T-helper 17 cell (primary cell): ENCODE measurements at regions not wholly inside any gene's neighbourhood (a gene's known extent, or its start where the extent isn't known, plus 50 kb on each side); places are given as distances from the start of the nearest gene placed in this dataset.
"Not testable (repeated sequence)": the region's sequence is repeated elsewhere in the genome, so short reads cannot be mapped to it uniquely, and the experiment has no call there.

Experiments
- ATAC-seq: fragments of 150-1000 bp; cut with Tn5 transposase; 2 replicates; pipeline ENCODE4 v1.10.0; 2021; ENCODE audit warnings: mild to moderate bottlenecking, moderate library complexity
- DNase-seq, 3 donors: peaks; one replicate each; pipeline versions ENCODE4 v3.0.0 to v3.0.0-alpha.2; 2020 to 2021
- H3K9me3 ChIP-seq: one replicate; pipeline ENCODE4 v1.7.0; 2013; ENCODE audit warnings: low read length, mild to moderate bottlenecking; ENCODE audit not compliant: control insufficient read depth, poor library complexity, severe bottlenecking
- H3K27ac Mint-ChIP-seq: one replicate; pipeline ENCODE4 v1.8.0; 2022; ENCODE audit warnings: mild to moderate bottlenecking, moderate library complexity, mixed read lengths
- H3K27me3 Mint-ChIP-seq: one replicate; pipeline ENCODE4 v1.8.0; 2022; ENCODE audit warnings: mixed read lengths
- H3K36me3 Mint-ChIP-seq: one replicate; pipeline ENCODE4 v1.8.0; 2022; ENCODE audit warnings: low read depth, mixed read lengths
- H3K4me1 Mint-ChIP-seq: one replicate; pipeline ENCODE4 v1.8.0; 2022; ENCODE audit warnings: mild to moderate bottlenecking, mixed read lengths
- H3K4me3 Mint-ChIP-seq: one replicate; pipeline ENCODE4 v1.8.0; 2022; ENCODE audit warnings: mild to moderate bottlenecking, moderate library complexity, mixed read lengths

DNA sequence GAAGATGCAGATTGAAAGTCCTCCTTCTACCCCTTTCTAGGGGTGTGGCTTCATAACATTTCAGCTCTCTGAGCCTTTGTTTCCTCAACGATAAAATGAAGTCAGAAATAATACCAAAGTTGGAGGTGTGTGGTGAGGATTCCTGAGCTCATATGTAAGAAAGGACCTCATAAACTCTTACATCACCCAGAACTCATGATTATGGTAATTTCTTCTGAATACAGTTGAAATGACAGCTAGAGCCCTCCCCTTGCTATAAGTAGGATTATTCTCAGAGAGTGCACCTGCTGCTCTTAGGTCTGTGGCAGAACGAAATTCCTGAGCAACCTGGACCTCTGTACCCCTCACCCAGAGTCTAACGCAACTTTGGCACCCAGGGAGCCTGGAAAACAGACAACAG is 291.4 kb upstream of the KLF4 start:
- Mint-ChIP-seq H3K4me3 (no peak overlapping the region), H3K27ac (no peak overlapping the region)

GRCh38 chr9:107779731-107780130 is 290.2 kb upstream of the KLF4 start:
- Mint-ChIP-seq H3K4me3 (no peak overlapping the region), H3K27ac (no peak overlapping the region), H3K4me1 (no peaks in the 10 kb centered on the region), H3K36me3 (no peaks in the 10 kb centered on the region), H3K27me3 (no peaks in the 10 kb centered on the region)
- DNase-seq (no peak), ATAC-seq (no peak)
- H3K9me3 ChIP-seq: no peaks in the 10 kb centered on the region

More for the DNA sequence above, 291.4 kb upstream of the KLF4 start:
- no peak for DNase-seq
- H3K36me3 Mint-ChIP-seq: no peaks in the 10 kb centered on the region
- no peaks in the 10 kb centered on the region for H3K9me3 ChIP-seq
- H3K27me3 Mint-ChIP-seq: no peaks in the 10 kb centered on the region
- ATAC-seq: no peak
- no peaks in the 10 kb centered on the region for H3K4me1 Mint-ChIP-seq

- ATAC-seq (no peak), DNase-seq (no peak)
- Mint-ChIP-seq H3K36me3 (no peaks in the 10 kb centered on the region), H3K27ac (no peak overlapping the region), H3K4me3 (no peak overlapping the region), H3K27me3 (no peaks in the 10 kb centered on the region), H3K4me1 (no peaks in the 10 kb centered on the region)
- H3K9me3 ChIP-seq: no peaks in the 10 kb centered on the region
These were observed 289.1 kb upstream of the KLF4 start for GRCh38 chr9:107778661-107779060.

GRCh38 chr9:107774099-107774498 is 284.5 kb upstream of the KLF4 start:
- not testable (repeated sequence) for H3K27ac Mint-ChIP-seq, DNase-seq, ATAC-seq

DNA sequence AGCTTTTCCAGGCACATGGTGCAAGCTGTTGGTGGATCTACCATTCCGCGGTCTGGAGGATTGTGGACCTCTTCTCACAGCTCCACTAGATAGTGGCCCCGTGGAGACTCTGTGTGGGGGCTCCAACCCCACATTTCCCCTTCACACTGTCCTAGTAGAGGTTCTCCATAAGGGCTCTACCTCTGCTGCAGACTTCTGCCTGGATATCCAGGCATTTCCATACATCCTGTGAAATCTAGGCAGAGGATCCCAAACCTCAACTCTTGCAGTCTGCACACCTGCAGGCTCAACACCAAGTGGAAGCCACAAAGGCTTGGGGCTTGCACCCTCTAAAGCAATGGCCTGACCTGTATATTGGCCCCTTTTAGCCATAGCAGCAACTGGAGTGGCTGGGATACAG is 283.4 kb upstream of the KLF4 start:
- H3K27me3 Mint-ChIP-seq: no peaks in the 10 kb centered on the region
- no peaks in the 10 kb centered on the region for H3K4me1 Mint-ChIP-seq

More at GRCh38 chr9:107774099-107774498, 284.5 kb upstream of the KLF4 start:
- not testable (repeated sequence) for H3K27me3 Mint-ChIP-seq, H3K9me3 ChIP-seq, H3K4me1 Mint-ChIP-seq, H3K36me3 Mint-ChIP-seq, H3K4me3 Mint-ChIP-seq

GRCh38 chr9:107770716-107771115 is 281.1 kb upstream of the KLF4 start:
- DNase-seq (no peak), ATAC-seq (no peak)
- H3K27ac Mint-ChIP-seq: no peak overlapping the region
- no peak overlapping the region for H3K4me3 Mint-ChIP-seq
- no peaks in the 10 kb centered on the region for H3K9me3 ChIP-seq
- no peaks in the 10 kb centered on the region for H3K36me3 Mint-ChIP-seq
- H3K27me3 Mint-ChIP-seq: no peaks in the 10 kb centered on the region
- H3K4me1 Mint-ChIP-seq: no peaks in the 10 kb centered on the region

More for the DNA sequence above, 283.4 kb upstream of the KLF4 start:
- no peaks in the 10 kb centered on the region for H3K36me3 Mint-ChIP-seq
- ATAC-seq (no peak), DNase-seq (no peak)
- H3K4me3 Mint-ChIP-seq: no peak overlapping the region
- no peak overlapping the region for H3K27ac Mint-ChIP-seq
- no peaks in the 10 kb centered on the region for H3K9me3 ChIP-seq

DNA sequence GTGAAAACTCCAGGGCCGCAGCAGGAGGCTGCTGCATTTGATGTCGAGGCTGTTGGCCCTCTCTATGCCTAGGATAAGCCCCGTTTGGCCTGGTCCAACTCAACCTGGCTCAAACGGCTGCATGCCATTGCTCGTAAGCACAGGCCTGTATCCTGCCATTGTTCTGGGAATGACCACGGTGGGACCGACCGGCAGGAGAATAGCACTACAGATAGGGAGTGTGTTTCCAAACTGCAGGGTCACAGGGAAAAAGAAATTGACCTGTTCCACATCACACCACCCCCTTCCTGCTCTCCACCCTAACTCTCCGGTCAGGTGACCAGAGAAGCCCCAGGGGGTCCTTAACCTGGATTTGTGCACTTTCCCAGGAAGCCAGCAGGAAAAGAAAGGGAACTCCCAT is 278.7 kb upstream of the KLF4 start:
- Mint-ChIP-seq H3K4me1 (no peaks in the 10 kb centered on the region), H3K4me3 (no peak overlapping the region), H3K36me3 (no peaks in the 10 kb centered on the region), H3K27me3 (no peaks in the 10 kb centered on the region), H3K27ac (no peak overlapping the region)
- no peaks in the 10 kb centered on the region for H3K9me3 ChIP-seq
- no peak for ATAC-seq
- no peak for DNase-seq

DNA sequence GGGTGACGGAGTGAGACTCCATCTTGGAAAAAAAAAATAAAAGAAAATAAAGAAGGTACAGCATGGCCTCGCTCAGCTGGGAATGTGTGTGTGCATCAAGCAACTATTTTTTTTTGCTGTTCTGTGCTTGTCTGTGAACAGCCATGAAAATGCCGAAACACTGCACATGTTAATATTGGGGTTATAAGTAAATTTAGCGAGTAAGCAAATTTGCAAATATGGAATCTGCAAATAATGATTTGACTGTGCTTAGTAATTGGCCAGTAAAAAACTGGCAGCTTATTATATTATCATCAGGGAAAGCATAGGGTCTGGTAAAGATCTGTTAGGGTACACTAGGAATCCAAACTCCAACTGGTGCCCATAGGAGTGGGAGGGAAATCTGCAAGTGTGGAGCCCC is 278.1 kb upstream of the KLF4 start:
- H3K36me3 Mint-ChIP-seq: no peaks in the 10 kb centered on the region
- H3K4me1 Mint-ChIP-seq: no peaks in the 10 kb centered on the region
- no peaks in the 10 kb centered on the region for H3K9me3 ChIP-seq
- ATAC-seq (no peak), DNase-seq (no peak)
- H3K4me3 Mint-ChIP-seq: no peak overlapping the region
- H3K27ac Mint-ChIP-seq: no peak overlapping the region
- no peaks in the 10 kb centered on the region for H3K27me3 Mint-ChIP-seq

DNA sequence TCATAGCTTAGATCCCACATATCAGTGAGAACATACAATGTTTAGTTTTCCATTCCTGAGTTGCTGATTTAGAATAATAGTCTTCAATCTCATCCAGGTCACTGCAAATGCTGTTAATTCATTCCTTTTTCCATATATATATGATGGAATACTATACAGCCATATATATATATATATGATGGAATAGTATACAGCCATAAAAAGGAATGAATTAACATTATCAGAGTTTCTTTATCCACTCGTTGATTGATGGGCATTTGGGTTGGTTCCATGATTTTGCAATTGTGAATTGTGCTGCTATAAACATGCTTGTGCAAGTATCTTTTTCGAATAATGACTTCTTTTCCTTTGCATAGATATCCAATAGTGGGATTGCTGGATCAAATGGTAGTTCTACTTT is 273.9 kb upstream of the KLF4 start:
- H3K4me1 Mint-ChIP-seq, DNase-seq, H3K9me3 ChIP-seq, H3K27me3 Mint-ChIP-seq, H3K27ac Mint-ChIP-seq, H3K36me3 Mint-ChIP-seq, ATAC-seq, H3K4me3 Mint-ChIP-seq: not testable (repeated sequence)

GRCh38 chr9:107761307-107761706 is 271.7 kb upstream of the KLF4 start:
- DNase-seq (no peak), ATAC-seq (no peak)
- H3K4me1 Mint-ChIP-seq: no peaks in the 10 kb centered on the region
- H3K36me3 Mint-ChIP-seq: no peaks in the 10 kb centered on the region
- no peak overlapping the region for H3K4me3 Mint-ChIP-seq
- H3K27me3 Mint-ChIP-seq: no peaks in the 10 kb centered on the region
- H3K9me3 ChIP-seq: no peaks in the 10 kb centered on the region
- no peak overlapping the region for H3K27ac Mint-ChIP-seq

GRCh38 chr9:107760469-107761242 is 271.1 kb upstream of the KLF4 start:
- Mint-ChIP-seq H3K36me3 (no peaks in the 10 kb centered on the region), H3K27ac (no peak overlapping the region), H3K4me1 (no peaks in the 10 kb centered on the region), H3K4me3 (no peak overlapping the region), H3K27me3 (no peaks in the 10 kb centered on the region)
- DNase-seq (no peak), ATAC-seq (no peak)
- no peaks in the 10 kb centered on the region for H3K9me3 ChIP-seq

- Mint-ChIP-seq H3K4me1 (no peaks in the 10 kb centered on the region), H3K36me3 (no peaks in the 10 kb centered on the region), H3K27ac (no peak overlapping the region), H3K27me3 (no peaks in the 10 kb centered on the region), H3K4me3 (no peak overlapping the region)
- H3K9me3 ChIP-seq: no peaks in the 10 kb centered on the region
- DNase-seq (no peak), ATAC-seq (no peak)
These were observed 270.2 kb upstream of the KLF4 start for GRCh38 chr9:107759823-107760166.

DNA sequence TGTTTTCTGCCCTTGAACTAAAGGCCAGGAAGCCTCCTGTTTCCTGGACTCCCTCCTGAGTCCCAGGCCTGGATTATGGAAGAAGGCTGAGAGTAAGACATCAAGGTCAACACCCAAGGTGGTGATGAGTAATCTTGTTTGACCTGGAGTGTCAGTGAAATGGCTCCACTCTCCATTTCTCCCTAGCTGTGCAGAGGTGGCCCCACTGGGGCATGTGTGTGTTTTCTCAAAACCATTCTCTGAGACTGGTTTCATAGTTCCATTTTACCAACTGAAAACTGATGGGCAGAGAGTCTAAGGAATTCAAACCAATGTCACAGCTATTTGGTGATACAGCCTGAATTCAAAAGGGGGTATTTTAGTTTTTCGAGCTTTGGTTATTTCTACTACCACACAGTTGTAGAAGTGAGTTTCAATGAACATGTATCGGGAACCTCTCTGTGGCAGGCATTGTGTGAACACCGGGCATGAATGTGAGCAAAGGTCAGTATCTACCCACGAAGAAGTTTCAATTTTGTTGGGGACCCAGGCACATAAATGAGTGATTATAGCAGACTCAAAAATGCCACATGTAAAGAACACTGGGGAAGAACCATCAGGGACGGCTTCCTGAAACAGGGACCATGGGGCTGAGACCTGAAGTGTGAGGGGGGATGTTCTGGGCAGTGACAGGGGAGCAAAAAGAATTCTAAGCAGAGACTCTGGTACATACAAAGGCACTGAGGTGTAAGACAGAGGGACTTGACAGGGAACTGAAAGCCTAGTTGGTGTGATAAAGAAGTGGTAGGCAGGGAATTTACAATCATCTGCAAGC is 269.6 kb upstream of the KLF4 start:
- no peak overlapping the region for H3K27ac Mint-ChIP-seq

DNA sequence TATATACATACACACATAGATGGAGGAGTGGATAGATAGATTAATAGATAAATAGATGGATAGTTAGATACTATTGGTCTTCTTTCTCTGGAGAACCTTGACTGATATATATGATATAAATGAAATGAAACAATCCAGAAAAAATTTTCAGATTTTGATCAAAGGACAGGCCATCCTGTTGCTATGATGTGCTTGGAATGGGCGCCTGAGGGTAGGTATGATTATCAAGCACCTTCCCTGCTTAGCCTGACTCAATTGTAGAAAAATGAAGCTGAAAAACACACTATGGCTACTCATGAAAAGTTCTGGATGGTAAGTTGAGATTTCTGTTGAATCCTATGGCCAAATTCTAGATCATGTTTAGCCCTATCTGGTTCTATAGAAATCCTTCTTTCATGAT is 266.5 kb upstream of the KLF4 start:
- no peak overlapping the region for H3K27ac Mint-ChIP-seq
- DNase-seq: no peak
- no peaks in the 10 kb centered on the region for H3K9me3 ChIP-seq
- no peak overlapping the region for H3K4me3 Mint-ChIP-seq
- ATAC-seq: no peak
- H3K4me1 Mint-ChIP-seq: no peaks in the 10 kb centered on the region
- H3K36me3 Mint-ChIP-seq: no peaks in the 10 kb centered on the region
- H3K27me3 Mint-ChIP-seq: no peaks in the 10 kb centered on the region

More for the DNA sequence above, 269.6 kb upstream of the KLF4 start:
- H3K4me3 Mint-ChIP-seq: no peak overlapping the region
- no peaks in the 10 kb centered on the region for H3K4me1 Mint-ChIP-seq
- no peak for ATAC-seq
- H3K9me3 ChIP-seq: no peaks in the 10 kb centered on the region
- DNase-seq: no peak
- no peaks in the 10 kb centered on the region for H3K27me3 Mint-ChIP-seq
- H3K36me3 Mint-ChIP-seq: no peaks in the 10 kb centered on the region
